HEK293T (cell line): ENCODE measurements at regions not wholly inside any gene's neighbourhood (a gene's known extent, or its start where the extent isn't known, plus 50 kb on each side); places are given as distances from the start of the nearest gene placed in this dataset.
"Not testable (repeated sequence)": the region's sequence is repeated elsewhere in the genome, so short reads cannot be mapped to it uniquely, and the experiment has no call there.

ENCODE experiments used
- FOXA1 ChIP-seq: fragments of 450-650 bp; IDR thresholded peaks from 2 replicates; pipeline ENCODE4 v1.6.1; 2016; ENCODE audit warnings: mild to moderate bottlenecking
- SP1 ChIP-seq: fragments of 450-650 bp; IDR thresholded peaks from 2 replicates; pipeline ENCODE4 v1.6.1; 2017

- TF ChIP-seq FOXA1, SP1: not testable (repeated sequence)
Observed at GRCh38 chr2:111546578-111546977, 337.4 kb downstream of the ANAPC1 start.
